Coronary artery (tissue), 2 donors: ENCODE measurements at regions not wholly inside any gene's neighbourhood (a gene's known extent, or its start where the extent isn't known, plus 50 kb on each side); places are given as distances from the start of the nearest gene placed in this dataset.

Source experiments
- DNase-seq: peaks from one replicate; pipeline ENCODE4 v3.0.0-alpha.2; 2017; ENCODE audit warnings: low spot score
- H3K27ac ChIP-seq, 2 donors: fragments of 200-600 bp; sonication (generic); one replicate each; pipeline ENCODE4 v1.5.1; 2016 to 2019
- H3K4me3 ChIP-seq: fragments of 200-600 bp; sonication (generic); 2 replicates; pipeline ENCODE4 v1.5.1; 2016; ENCODE audit warnings: mild to moderate bottlenecking, moderate library complexity
- TF ChIP-seq, protein P1 (sequence below): fragments of 200-600 bp; sonication (generic); IDR thresholded peaks from one replicate; pipeline ENCODE4 v1.5.1; 2019; ENCODE audit warnings: antibody characterized with exemption

DNA sequence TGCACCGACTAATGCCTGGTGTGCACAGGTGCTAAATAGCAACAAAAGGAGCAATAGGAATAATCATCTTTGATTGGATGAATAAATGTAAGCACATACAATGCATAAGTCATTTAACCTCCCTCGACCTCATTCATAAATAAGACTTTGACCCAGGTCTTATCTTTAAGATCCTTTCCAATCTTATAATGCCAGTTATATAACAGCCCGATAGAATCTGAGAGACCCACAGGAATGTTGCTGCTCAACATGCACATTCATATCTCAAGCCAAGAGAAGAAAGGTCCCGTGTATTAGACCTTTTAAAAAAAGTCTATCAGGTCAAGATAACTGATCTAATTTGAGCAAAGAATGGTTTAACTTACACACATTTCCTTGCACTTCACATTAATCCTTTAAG lies 146.8 kb upstream of the SOX9 start:
- TF ChIP-seq, protein P1, sequence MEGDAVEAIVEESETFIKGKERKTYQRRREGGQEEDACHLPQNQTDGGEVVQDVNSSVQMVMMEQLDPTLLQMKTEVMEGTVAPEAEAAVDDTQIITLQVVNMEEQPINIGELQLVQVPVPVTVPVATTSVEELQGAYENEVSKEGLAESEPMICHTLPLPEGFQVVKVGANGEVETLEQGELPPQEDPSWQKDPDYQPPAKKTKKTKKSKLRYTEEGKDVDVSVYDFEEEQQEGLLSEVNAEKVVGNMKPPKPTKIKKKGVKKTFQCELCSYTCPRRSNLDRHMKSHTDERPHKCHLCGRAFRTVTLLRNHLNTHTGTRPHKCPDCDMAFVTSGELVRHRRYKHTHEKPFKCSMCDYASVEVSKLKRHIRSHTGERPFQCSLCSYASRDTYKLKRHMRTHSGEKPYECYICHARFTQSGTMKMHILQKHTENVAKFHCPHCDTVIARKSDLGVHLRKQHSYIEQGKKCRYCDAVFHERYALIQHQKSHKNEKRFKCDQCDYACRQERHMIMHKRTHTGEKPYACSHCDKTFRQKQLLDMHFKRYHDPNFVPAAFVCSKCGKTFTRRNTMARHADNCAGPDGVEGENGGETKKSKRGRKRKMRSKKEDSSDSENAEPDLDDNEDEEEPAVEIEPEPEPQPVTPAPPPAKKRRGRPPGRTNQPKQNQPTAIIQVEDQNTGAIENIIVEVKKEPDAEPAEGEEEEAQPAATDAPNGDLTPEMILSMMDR, result no peak
- no peak overlapping the region for H3K27ac ChIP-seq
- no peak overlapping the region for H3K4me3 ChIP-seq
- no peak for DNase-seq

DNA sequence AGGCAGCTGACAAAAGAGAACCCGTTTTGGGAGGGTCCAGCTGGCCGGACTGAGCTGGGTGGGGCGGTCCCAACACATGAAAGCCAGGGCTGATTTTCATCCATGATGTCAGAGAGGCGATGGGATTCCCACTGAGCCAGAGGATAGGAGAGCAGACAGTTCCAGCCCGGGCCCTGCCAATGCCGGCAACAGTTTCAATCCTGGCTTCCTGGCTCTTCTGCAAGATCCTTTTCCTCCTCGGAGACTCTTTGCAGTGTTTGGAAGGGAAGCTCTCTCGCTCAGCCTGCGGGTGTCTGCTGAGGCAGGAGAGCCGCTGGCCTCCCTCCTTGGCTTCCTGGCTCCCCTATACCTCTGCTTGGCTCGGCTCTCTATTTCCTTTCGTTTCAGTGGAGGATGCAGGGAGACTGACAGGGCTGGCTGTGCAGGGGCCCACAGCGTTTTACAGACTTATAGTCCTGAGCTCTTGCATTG lies 145.5 kb upstream of the SOX9 start:
- TF ChIP-seq, protein P1, result no peak
- peak overlapping the region; percentile 78 to 79 for H3K27ac ChIP-seq
- DNase-seq, result peak; percentile 82
- peak overlapping the region; percentile 60 for H3K4me3 ChIP-seq

DNA sequence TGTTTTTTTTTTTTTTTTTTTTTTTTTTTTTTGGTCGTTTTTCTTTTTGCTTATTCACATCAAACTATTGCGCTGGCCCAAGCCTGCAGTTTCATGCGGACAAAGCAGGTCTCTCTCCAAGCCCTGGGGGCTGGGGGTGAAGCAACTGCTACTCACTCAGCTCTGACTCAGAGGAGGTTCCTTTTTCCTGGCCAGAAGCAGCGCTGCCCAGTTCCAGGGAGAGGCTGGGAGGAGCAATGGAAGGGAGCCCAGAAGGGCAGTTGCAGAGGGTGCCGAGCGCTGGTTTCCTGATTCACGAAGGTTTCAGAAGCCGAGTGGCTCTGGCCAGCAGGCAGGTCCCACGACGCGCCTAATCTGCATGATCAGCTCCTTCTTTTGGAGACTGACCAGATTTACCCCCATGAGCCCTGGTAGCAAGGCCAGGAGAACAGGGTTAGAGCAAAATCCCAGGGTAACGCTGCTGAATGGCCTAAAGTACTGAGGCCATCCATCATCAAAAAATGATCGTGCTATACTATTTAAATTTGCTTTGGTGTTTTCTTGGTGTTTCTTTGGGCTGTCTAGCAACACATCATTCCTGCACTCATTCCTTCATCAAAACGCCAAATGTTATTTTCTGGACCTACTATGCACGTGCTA lies 144.7 kb upstream of the SOX9 start:
- peak overlapping the region; percentile 74 to 79 for H3K27ac ChIP-seq
- DNase-seq, result peak; percentile 93
- H3K4me3 ChIP-seq, result no peak overlapping the region
- TF ChIP-seq, protein P1, result no peak

DNA sequence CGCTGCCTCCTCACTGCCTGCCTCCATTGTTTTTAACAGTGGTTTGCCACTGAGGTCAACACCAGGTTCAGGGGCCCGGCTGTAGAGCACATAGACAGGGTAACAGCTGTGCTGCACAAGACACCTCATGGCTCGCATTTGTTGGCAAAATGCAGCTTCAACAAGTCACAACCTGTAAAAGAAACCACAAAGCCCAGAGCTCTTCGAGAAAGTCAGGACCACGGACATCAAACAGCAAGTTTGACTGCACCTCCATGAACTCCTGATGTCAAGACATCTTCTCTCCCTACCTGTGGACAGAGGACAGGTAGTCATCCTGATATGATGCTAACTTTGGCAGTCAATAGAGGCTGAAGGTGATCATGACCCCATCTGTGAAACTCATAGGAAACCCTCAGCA lies 142.4 kb upstream of the SOX9 start:
- H3K4me3 ChIP-seq, result no peak overlapping the region
- no peak overlapping the region for H3K27ac ChIP-seq
- TF ChIP-seq, protein P1, result no peak
- no peak for DNase-seq

DNA sequence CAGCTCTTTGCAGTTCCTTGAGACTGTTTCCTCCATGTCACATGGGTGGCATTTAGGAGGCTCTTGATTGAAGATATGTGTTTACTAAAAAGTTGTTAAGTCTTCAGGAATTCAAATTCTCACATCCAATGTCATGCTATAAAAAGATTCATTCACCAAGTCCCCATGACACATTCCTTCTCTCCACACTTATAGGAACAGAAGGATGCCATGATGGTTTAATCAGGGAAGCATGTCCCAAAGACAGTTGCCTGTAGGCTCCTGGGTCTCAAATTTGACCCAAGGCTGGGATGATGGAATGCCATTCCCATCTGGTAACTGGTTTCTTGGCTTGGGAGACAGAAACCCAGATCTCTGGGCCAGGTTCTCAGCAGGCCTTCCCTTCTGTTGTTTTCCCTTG lies 140.6 kb upstream of the SOX9 start:
- Histone ChIP-seq H3K27ac (no peak overlapping the region), H3K4me3 (no peak overlapping the region)
- TF ChIP-seq, protein P1, result no peak
- no peak for DNase-seq

DNA sequence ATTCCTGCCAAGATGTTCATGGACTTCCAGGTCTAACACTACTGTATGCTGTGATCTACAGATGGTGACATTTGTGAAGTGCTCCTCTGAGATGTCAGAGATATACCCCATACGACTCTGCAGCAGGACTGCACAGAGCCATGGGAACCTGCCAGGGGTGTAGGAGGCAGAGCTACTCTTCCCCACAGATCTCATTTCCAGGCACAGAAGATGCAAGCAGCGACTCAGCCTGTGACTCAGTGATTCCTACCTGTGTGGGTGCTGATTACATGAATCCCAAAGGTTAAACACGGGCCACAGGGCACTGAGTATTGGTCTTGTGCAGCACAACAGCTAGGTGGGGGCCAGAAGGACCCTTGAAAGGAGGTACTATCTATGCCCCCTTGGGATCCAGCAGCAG lies 137.0 kb upstream of the SOX9 start:
- TF ChIP-seq, protein P1, result no peak
- Histone ChIP-seq H3K4me3 (no peak overlapping the region), H3K27ac (no peak overlapping the region)
- DNase-seq, result no peak
